Heart left ventricle (tissue), 13 donors: ENCODE measurements at regions not wholly inside any gene's neighbourhood (a gene's known extent, or its start where the extent isn't known, plus 50 kb on each side); places are given as distances from the start of the nearest gene placed in this dataset.

Experiments used
- POLR2A ChIP-seq, 2 donors: fragments of 450-650 bp; IDR thresholded peaks; one replicate each; pipeline ENCODE4 v1.6.1; 2017; ENCODE audit warnings: antibody characterized with exemption in 2 of 2, mild to moderate bottlenecking in 2 of 2, moderate library complexity in 2 of 2
- TF ChIP-seq, protein P1 (sequence below), 12 donors: fragments of 200-600 bp; sonication (generic) in 4 of 12; IDR thresholded peaks; one replicate each; pipeline versions ENCODE4 v1.5.0 to v1.8.0; 2018 to 2022; ENCODE audit warnings: antibody characterized with exemption in 12 of 12, mild to moderate bottlenecking in 5 of 12
- donor health status: ischemic (EF 13 %, LVEDD 7.1; RV severe dilation, severe dysfunction).
- donor health status: DM: no; HTN: yes; CAD: no.
- donor health status: DM: no; HTN: no; CAD: no.
- donor health status: ischemic (EF 25% LVEDD 6.9; RV normal size, moderate dysfunction).
- donor health status: ischemic (EF 25% LVEDD 5.7; RV mildly dilated, moderate dysfunction).
- donor health status: ischemic (EF 35%, LVEDD 5.7; RV mildly dilated, moderate dysfunction).
- donor health status: nonischemic (EF 11% LVEDD 7.7; RV severe dilation, severe dysfunction).
- donor health status: DM: yes; HTN: yes; CAD: no.
- donor health status: PGD.
- donor health status: ischemic (EF 29% LVEDD 5.4; RV normal size, mild dysfunction).
- donor health status: nonischemic (EF 23%, LVEDD 6.1; RV moderate dilation, normal function).

DNA sequence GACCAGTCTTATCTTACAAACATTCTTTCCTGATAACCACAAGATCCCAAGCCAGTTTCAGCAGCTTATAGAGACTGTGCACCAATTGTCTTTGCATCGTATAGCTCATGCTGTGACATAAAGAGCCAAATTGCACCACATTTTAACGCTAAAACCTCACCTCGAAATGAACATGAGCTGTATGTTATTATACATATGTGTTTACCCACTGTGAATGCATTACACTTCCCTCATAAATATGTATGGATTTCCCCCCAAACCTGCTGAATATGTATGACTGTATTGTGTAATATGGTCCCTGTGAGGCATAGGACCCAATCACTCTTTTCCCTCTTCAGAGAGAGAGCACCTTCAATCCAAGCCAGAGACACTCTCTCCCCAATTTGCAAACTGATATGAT lies 692.4 kb downstream of the NLGN4X start:
- TF ChIP-seq, protein P1, sequence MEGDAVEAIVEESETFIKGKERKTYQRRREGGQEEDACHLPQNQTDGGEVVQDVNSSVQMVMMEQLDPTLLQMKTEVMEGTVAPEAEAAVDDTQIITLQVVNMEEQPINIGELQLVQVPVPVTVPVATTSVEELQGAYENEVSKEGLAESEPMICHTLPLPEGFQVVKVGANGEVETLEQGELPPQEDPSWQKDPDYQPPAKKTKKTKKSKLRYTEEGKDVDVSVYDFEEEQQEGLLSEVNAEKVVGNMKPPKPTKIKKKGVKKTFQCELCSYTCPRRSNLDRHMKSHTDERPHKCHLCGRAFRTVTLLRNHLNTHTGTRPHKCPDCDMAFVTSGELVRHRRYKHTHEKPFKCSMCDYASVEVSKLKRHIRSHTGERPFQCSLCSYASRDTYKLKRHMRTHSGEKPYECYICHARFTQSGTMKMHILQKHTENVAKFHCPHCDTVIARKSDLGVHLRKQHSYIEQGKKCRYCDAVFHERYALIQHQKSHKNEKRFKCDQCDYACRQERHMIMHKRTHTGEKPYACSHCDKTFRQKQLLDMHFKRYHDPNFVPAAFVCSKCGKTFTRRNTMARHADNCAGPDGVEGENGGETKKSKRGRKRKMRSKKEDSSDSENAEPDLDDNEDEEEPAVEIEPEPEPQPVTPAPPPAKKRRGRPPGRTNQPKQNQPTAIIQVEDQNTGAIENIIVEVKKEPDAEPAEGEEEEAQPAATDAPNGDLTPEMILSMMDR (IDR thresholded peaks at IDR 0.05), result no peak
- no peak for TF ChIP-seq POLR2A (IDR thresholded peaks at IDR 0.05)
